Heart left ventricle (tissue), 16 donors: ENCODE measurements at regions not wholly inside any gene's neighbourhood (a gene's known extent, or its start where the extent isn't known, plus 50 kb on each side); places are given as distances from the start of the nearest gene placed in this dataset.

Experiments used
- ATAC-seq, 4 donors: fragments of 200-7000 bp; cut with Tn5 transposase; one replicate each; pipeline ENCODE4 v1.9.1; 2020 to 2022; ENCODE audit warnings: moderate library complexity in 4 of 4, mild to moderate bottlenecking in 3 of 4, moderate number of reproducible peaks in 1 of 4
- DNase-seq, 5 donors: peaks; one replicate each; pipeline ENCODE4 v3.0.0-alpha.2; 2020
- H3K27ac ChIP-seq, 12 donors: fragments of 200-600 bp; sonication (generic) in 4 of 12; one replicate each; pipeline versions ENCODE4 v1.5.0 to v1.8.0; 2016 to 2022; ENCODE audit warnings: mild to moderate bottlenecking in 2 of 12
- H3K27me3 ChIP-seq, 9 donors: fragments of 200-600 bp; sonication (generic) in 2 of 9; one replicate each; pipeline versions ENCODE4 v1.5.1 to v1.8.0; 2016 to 2022; ENCODE audit warnings: mild to moderate bottlenecking in 3 of 9
- H3K36me3 ChIP-seq, 9 donors: fragments of 200-600 bp; sonication (generic) in 2 of 9; one replicate each; pipeline versions ENCODE4 v1.5.0 to v1.8.0; 2018 to 2022; ENCODE audit warnings: mild to moderate bottlenecking in 2 of 9
- H3K4me1 ChIP-seq, 12 donors: fragments of 200-600 bp; sonication (generic) in 4 of 12; one replicate each; pipeline versions ENCODE4 v1.5.0 to v1.8.0; 2016 to 2022; ENCODE audit warnings: mild to moderate bottlenecking in 3 of 12
- H3K4me3 ChIP-seq, 12 donors: fragments of 200-600 bp; sonication (generic) in 4 of 12; one replicate each; pipeline versions ENCODE4 v1.5.0 to v1.8.0; 2017 to 2022; ENCODE audit warnings: mild to moderate bottlenecking in 9 of 12, moderate library complexity in 4 of 12
- H3K9me3 ChIP-seq, 12 donors: fragments of 200-600 bp; sonication (generic) in 4 of 12; one replicate each; pipeline versions ENCODE4 v1.5.0 to v1.8.0; 2016 to 2022; ENCODE audit warnings: mild to moderate bottlenecking in 1 of 12
- POLR2A ChIP-seq, 2 donors: fragments of 450-650 bp; IDR thresholded peaks; one replicate each; pipeline ENCODE4 v1.6.1; 2017; ENCODE audit warnings: antibody characterized with exemption in 2 of 2, mild to moderate bottlenecking in 2 of 2, moderate library complexity in 2 of 2
- WGBS, 4 donors: extraction: QIAGEN DNeasy Blood & Tissue Kit in 2 of 4; methylation state at CpG; one replicate each; pipeline versions ENCODE4 v1.1.5 to v1.1.7; 2013 to 2018; 5-methylcytosine and 5-hydroxymethylcytosine counted together
- intact Hi-C, 10 donors: fragments of 100-400 bp; cut with DNase I; formaldehyde crosslinking; loops; one replicate each; pipeline versions ENCODE4 v1.11.1 to v1.14.2; 2022
- TF ChIP-seq, protein P1 (sequence below), 12 donors: fragments of 200-600 bp; sonication (generic) in 4 of 12; IDR thresholded peaks; one replicate each; pipeline versions ENCODE4 v1.5.0 to v1.8.0; 2018 to 2022; ENCODE audit warnings: antibody characterized with exemption in 12 of 12, mild to moderate bottlenecking in 5 of 12
- donor health status: ischemic (EF 13 %, LVEDD 7.1; RV severe dilation, severe dysfunction).
- donor health status: healthy with polysubstance abuse.
- donor health status: DM: no; HTN: yes; CAD: no.
- donor health status: DM: no; HTN: no; CAD: no.
- donor health status: ischemic (EF 25% LVEDD 6.9; RV normal size, moderate dysfunction).
- donor health status: ischemic (EF 25% LVEDD 5.7; RV mildly dilated, moderate dysfunction).
- donor health status: healthy.
- donor health status: DM: yes; HTN: yes; CAD: no.
- donor health status: ischemic (EF 35%, LVEDD 5.7; RV mildly dilated, moderate dysfunction).
- donor health status: nonischemic (EF 11% LVEDD 7.7; RV severe dilation, severe dysfunction).
- donor health status: DM: yes; HTN: yes; CAD: no.
- donor health status: PGD.
- donor health status: ischemic (EF 29% LVEDD 5.4; RV normal size, mild dysfunction).
- donor health status: nonischemic (EF 23%, LVEDD 6.1; RV moderate dilation, normal function).

DNA sequence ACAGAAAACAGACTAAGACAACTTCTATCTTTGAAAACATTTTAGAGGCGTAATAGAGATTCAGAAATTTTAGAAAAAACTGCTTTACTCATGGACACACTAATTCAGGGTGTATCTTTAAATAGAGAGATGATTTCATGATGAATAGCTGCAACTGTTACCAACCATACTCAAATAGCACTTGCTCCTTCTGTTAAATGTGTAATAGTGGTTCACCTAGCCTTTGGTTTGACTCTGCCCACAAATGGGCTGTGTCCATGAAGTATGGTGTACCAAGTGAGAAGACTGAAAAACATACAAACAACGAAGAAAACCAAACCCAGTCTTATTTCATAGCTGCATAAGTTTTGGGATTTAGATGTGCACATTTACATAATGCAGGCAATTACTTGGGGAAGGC is 610.6 kb downstream of the PLCL1 start:
- DNase-seq (no peak), ATAC-seq (no peak)
- Histone ChIP-seq H3K4me1 (no peaks in the 10 kb centered on the region), H3K4me3 (no peak overlapping the region), H3K27ac (no peak overlapping the region), H3K27me3 (no peaks in the 10 kb centered on the region), H3K36me3 (no peaks in the 10 kb centered on the region), H3K9me3 (no peaks in the 10 kb centered on the region)
- intact Hi-C loops: no loop called here
- WGBS, 4 donors: 73 to 83% (median 78%) methylated on average over 2 of the region's 2 CpGs
- TF ChIP-seq, protein P1, sequence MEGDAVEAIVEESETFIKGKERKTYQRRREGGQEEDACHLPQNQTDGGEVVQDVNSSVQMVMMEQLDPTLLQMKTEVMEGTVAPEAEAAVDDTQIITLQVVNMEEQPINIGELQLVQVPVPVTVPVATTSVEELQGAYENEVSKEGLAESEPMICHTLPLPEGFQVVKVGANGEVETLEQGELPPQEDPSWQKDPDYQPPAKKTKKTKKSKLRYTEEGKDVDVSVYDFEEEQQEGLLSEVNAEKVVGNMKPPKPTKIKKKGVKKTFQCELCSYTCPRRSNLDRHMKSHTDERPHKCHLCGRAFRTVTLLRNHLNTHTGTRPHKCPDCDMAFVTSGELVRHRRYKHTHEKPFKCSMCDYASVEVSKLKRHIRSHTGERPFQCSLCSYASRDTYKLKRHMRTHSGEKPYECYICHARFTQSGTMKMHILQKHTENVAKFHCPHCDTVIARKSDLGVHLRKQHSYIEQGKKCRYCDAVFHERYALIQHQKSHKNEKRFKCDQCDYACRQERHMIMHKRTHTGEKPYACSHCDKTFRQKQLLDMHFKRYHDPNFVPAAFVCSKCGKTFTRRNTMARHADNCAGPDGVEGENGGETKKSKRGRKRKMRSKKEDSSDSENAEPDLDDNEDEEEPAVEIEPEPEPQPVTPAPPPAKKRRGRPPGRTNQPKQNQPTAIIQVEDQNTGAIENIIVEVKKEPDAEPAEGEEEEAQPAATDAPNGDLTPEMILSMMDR (IDR thresholded peaks at IDR 0.05): no peak
- TF ChIP-seq POLR2A (IDR thresholded peaks at IDR 0.05): no peak

DNA sequence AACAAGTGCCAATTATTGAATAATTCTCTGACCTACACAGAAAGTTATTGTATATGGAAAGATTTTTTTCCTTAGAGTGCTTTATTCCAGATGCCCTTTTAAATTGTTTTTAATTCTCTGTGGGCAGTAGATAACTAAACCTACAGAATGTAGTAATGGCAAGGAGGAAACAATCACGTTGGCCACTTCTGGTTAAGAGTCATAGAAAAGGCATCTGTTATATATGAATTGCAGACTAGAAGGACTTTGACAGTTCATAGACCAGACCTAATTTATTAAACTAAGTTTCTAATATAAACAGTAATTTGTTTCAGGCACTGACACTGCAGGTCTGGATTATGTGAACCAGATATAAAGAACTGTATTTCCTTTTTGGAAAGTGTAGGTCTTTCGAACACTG is 607.5 kb downstream of the PLCL1 start:
- no peaks in the 10 kb centered on the region for H3K36me3 ChIP-seq
- 61 to 73% (median 68%) methylated on average over 2 of the region's 2 CpGs for WGBS, 4 donors
- H3K4me1 ChIP-seq: no peaks in the 10 kb centered on the region
- intact Hi-C loops: no loop called here
- ATAC-seq: no peak
- peaks cover 0 to 11% (median 0%) of the 10 kb centered on the region in 9 donors for H3K27me3 ChIP-seq
- DNase-seq: no peak
- H3K9me3 ChIP-seq: no peaks in the 10 kb centered on the region
- no peak overlapping the region for H3K27ac ChIP-seq
- no peak overlapping the region for H3K4me3 ChIP-seq
- no peak for TF ChIP-seq POLR2A (IDR thresholded peaks at IDR 0.05)
- TF ChIP-seq, protein P1 (IDR thresholded peaks at IDR 0.05): no peak

DNA sequence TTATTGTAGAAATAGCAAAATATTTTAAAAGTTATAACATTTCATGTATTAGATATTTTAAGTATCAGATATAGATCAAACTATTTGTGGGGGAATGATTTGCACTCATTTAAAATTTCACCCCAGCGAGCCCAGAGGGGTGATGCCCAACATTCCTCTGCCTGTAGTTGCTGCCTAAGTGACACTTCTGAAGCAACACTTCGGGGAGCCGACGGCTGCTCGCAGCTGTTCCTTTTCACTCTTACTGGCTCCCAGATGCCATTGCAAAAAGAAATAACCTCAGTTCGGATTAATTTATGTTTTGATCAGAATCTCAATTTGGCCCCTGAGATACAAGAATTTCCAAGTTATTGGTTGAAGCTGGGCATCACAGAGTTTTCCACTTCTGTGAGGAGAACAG is 603.8 kb downstream of the PLCL1 start:
- no peak overlapping the region for H3K4me3 ChIP-seq
- H3K9me3 ChIP-seq: no peaks in the 10 kb centered on the region
- 25 to 39% (median 34%) methylated on average over 6 of the region's 6 CpGs for WGBS, 4 donors
- H3K36me3 ChIP-seq: no peaks in the 10 kb centered on the region
- intact Hi-C loops: no loop called here
- H3K27me3 ChIP-seq: peaks cover 0 to 18% (median 0%) of the 10 kb centered on the region in 9 donors
- H3K4me1 ChIP-seq: no peaks in the 10 kb centered on the region
- no peak overlapping the region for H3K27ac ChIP-seq
- no peak for TF ChIP-seq POLR2A (IDR thresholded peaks at IDR 0.05)
- TF ChIP-seq, protein P1 (IDR thresholded peaks at IDR 0.05): no peak
- ATAC-seq (no peak), DNase-seq (no peak)

DNA sequence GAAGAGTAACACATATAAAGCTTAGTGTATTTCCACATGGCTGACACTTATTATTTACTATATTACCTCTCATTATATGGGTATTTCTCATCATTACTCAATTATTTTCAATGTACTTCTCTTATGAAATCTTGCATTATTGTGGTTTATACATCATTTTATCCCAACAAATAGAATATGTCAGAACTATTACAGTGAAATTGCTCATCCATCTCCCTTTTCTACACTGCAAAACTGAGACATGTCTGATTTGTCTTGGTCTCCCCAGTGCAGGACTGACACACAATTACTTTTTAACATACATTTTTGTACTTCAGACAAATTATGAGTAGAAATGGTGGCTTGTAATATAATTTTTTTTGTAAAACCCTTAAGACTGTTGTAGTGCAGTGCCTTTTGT is 600.9 kb downstream of the PLCL1 start:
- H3K27me3 ChIP-seq: peaks cover 0 to 18% (median 0%) of the 10 kb centered on the region in 9 donors
- DNase-seq (no peak), ATAC-seq (no peak)
- no peak for TF ChIP-seq POLR2A (IDR thresholded peaks at IDR 0.05)
- TF ChIP-seq, protein P1 (IDR thresholded peaks at IDR 0.05): no peak
- no peak overlapping the region for H3K27ac ChIP-seq
- no peaks in the 10 kb centered on the region for H3K4me1 ChIP-seq
- no peaks in the 10 kb centered on the region for H3K36me3 ChIP-seq
- no peak overlapping the region for H3K4me3 ChIP-seq
- no peaks in the 10 kb centered on the region for H3K9me3 ChIP-seq
- intact Hi-C loops: no loop called here
